ENCODE measurements at regions not wholly inside any gene's neighbourhood (a gene's known extent, or its start where the extent isn't known, plus 50 kb on each side); places are given as distances from the start of the nearest gene placed in this dataset.

DNA sequence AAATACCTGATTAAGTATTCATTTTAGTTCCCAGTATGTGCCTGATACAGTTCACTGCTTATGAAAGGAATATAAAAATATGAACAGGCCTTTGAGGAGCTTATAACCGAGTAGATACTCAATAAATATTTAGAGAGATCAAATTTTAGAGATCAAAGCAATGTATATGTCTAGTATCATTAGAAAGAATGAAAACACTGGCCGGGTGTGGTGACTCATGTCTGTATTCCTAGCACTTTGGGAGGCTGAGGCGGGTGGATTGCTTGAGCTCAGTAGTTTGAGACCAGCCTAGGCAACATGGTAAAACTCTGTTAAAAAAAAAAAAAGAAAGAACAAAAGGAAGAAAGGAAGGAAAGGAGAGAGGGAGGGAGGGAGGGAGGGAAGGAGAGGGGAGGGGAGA lies 113.2 kb upstream of the EEA1 start:
- TF ChIP-seq, protein P1, sequence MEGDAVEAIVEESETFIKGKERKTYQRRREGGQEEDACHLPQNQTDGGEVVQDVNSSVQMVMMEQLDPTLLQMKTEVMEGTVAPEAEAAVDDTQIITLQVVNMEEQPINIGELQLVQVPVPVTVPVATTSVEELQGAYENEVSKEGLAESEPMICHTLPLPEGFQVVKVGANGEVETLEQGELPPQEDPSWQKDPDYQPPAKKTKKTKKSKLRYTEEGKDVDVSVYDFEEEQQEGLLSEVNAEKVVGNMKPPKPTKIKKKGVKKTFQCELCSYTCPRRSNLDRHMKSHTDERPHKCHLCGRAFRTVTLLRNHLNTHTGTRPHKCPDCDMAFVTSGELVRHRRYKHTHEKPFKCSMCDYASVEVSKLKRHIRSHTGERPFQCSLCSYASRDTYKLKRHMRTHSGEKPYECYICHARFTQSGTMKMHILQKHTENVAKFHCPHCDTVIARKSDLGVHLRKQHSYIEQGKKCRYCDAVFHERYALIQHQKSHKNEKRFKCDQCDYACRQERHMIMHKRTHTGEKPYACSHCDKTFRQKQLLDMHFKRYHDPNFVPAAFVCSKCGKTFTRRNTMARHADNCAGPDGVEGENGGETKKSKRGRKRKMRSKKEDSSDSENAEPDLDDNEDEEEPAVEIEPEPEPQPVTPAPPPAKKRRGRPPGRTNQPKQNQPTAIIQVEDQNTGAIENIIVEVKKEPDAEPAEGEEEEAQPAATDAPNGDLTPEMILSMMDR (IDR thresholded peaks at IDR 0.05): no peak
- TF ChIP-seq POLR2A (IDR thresholded peaks at IDR 0.05): no peak
- H3K4me3 ChIP-seq (ENCODE audit: low read depth, poor library complexity, severe bottlenecking): no peak overlapping the region
- DNase-seq (ENCODE audit: low spot score in 2 of 2): no peak
- WGBS, 2 donors: 69 to 83% methylated on average over 3 of the region's 3 CpGs
- intact Hi-C loops (cut with DNase I; ENCODE audit: low total_unique reads): no loop called here

DNA sequence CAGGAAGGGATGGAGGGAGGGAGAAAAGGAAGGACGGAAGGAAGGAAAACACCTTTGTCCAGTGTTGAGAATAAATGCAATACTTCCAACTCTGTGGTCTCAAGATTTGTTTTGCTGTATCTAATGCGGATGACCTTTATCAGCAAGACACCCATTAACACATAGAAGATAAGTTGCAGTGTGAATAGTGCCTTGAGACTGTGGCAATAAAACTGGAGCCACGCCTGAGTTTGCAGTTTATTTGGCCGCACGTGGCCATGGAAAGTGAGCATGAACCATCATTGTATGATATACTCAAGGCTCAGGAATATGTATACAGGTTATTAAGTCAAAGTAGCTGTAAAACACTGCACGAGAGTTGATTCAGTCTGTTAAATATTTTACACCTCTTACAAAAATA lies 113.6 kb upstream of the EEA1 start:
- DNase-seq (ENCODE audit: low spot score in 2 of 2): no peak
- 84 to 88% methylated on average over 6 of the region's 6 CpGs for WGBS, 2 donors
- no peak for TF ChIP-seq POLR2A (IDR thresholded peaks at IDR 0.05)
- TF ChIP-seq, protein P1 (IDR thresholded peaks at IDR 0.05): no peak
- H3K4me3 ChIP-seq (ENCODE audit: low read depth, poor library complexity, severe bottlenecking): no peak overlapping the region
- intact Hi-C loops (cut with DNase I; ENCODE audit: low total_unique reads): no loop called here

DNA sequence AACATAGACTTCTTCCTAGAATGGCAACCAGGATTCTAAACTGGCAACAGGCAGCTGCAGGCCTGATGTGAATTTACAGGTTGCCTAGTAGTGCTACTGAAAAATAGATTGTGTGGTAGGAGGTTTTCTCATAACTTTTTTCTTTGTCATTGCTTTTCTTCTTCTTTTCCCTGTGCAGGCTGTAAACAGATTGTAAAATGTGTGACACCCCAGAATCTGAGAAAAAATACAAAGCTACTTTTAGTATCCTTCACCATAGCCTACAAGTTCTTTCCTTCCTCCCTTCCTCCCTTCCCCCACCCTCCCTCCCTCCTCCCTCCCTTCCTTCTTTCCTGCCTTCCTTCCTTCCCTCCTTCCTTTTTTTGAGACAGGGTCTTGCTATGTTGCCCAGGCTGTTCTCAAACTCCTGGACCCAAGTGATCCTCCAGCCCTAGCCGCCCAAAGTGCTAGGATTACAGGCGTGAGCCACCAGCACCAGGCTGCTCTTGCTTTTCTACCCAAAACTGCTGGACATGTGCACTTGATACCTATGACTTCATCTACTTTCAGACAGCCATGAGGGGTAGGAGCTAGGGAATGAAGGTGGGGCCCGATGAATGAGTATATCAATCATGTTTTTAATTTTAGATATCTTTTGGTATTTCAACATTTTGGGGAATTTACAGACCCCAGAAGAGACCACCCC lies 114.2 kb upstream of the EEA1 start:
- 93 to 98% methylated on average over 3 of the region's 3 CpGs for WGBS, 2 donors
- H3K4me3 ChIP-seq (ENCODE audit: low read depth, poor library complexity, severe bottlenecking): no peak overlapping the region
- TF ChIP-seq, protein P1 (IDR thresholded peaks at IDR 0.05): no peak
- no peak for TF ChIP-seq POLR2A (IDR thresholded peaks at IDR 0.05)
- no peak for DNase-seq (ENCODE audit: low spot score in 2 of 2)
- intact Hi-C loops (cut with DNase I; ENCODE audit: low total_unique reads): no loop called here

DNA sequence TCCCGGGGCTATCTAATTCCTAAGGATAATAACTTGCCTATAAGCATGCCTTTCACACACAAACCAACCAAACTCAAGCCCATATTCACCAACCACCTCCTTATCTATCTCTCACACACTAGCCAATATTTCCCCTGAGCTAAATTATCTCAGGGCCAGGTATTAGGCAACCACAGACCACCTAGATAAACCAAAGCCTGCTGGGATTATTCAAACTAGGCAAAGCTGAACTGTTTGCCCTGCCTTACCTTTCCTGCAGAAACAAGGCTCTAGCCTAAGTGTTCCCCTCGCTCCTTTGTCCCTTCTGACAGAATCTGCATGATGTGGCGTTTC lies 114.7 kb upstream of the EEA1 start:
- intact Hi-C loops (cut with DNase I; ENCODE audit: low total_unique reads): no loop called here
- no peak overlapping the region for H3K4me3 ChIP-seq (ENCODE audit: low read depth, poor library complexity, severe bottlenecking)
- no peak for DNase-seq (ENCODE audit: low spot score in 2 of 2)
- 89 to 90% methylated on average over 3 of the region's 3 CpGs for WGBS, 2 donors
- TF ChIP-seq, protein P1 (IDR thresholded peaks at IDR 0.05): no peak
- no peak for TF ChIP-seq POLR2A (IDR thresholded peaks at IDR 0.05)

DNA sequence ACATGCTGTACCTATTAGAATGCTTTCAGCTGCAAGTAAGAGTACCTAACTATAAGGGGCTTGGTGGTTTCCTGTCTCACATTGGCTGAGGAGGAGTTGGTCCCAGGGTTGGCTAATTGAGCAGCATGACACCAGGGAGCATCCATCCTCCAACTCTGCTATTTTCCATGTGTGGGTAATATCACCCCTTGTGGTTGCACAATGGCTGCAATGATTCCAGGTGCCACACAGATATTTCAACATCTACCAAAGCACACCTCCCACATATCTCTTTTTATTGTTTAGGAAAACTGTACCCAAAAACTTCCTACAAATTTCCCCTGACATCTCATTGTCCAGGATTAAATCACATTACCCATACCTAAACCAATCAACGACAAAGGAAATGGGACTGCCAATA lies 118.0 kb upstream of the EEA1 start:
- WGBS, 2 donors: 94 to 100% methylated on average over 1 of the region's 1 CpG
- intact Hi-C loops (cut with DNase I; ENCODE audit: low total_unique reads): no loop called here
- no peak for DNase-seq (ENCODE audit: low spot score in 2 of 2)
- TF ChIP-seq POLR2A (IDR thresholded peaks at IDR 0.05): no peak
- TF ChIP-seq, protein P1 (IDR thresholded peaks at IDR 0.05): no peak
- no peak overlapping the region for H3K4me3 ChIP-seq (ENCODE audit: low read depth, poor library complexity, severe bottlenecking)

DNA sequence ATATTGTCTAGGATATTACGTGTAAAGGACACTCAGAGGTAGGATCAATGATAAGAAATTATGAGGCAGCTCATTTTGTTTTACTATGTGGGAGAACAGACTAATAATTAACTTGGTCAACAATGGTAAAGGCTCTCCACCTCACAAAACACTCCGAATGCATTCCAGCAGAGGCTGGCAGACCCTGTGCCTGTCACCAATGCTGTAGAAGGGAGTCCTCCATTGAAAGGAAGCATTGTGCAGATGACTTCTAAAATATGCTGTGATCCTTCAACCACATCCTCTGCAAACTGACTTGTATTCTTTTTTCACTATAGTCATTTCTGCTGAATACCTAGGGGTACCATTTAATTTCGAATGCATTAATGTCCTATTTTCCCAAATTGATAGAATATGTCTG lies 119.6 kb upstream of the EEA1 start:
- intact Hi-C loops (cut with DNase I; ENCODE audit: low total_unique reads): no loop called here
- H3K4me3 ChIP-seq (ENCODE audit: low read depth, poor library complexity, severe bottlenecking): no peak overlapping the region
- WGBS, 2 donors: 89 to 94% methylated on average over 3 of the region's 3 CpGs
- TF ChIP-seq, protein P1 (IDR thresholded peaks at IDR 0.05): no peak
- TF ChIP-seq POLR2A (IDR thresholded peaks at IDR 0.05): no peak
- DNase-seq (ENCODE audit: low spot score in 2 of 2): no peak
